ENCODE measurements at regions not wholly inside any gene's neighbourhood (a gene's known extent, or its start where the extent isn't known, plus 50 kb on each side); places are given as distances from the start of the nearest gene placed in this dataset.

DNA sequence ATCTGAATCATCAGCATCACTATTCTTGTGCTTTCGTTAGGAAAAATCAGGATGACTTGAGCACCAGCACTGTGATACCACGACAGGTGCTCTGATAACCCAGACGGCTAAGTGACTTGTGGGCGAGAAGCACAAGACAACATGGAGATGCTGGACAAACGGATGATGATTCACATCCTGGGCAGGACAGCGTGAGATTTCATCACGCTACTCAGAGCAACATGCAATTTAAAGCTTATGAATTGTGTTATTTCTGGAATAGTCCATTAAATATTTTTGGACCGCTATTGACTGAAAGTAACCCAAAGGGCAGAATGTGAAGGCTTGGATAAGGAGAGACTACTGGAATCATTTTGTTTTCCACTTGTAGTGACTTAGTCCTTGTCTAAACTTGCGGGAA, 114.8 kb upstream of the DAPK1 start:
- TF ChIP-seq, protein P1, sequence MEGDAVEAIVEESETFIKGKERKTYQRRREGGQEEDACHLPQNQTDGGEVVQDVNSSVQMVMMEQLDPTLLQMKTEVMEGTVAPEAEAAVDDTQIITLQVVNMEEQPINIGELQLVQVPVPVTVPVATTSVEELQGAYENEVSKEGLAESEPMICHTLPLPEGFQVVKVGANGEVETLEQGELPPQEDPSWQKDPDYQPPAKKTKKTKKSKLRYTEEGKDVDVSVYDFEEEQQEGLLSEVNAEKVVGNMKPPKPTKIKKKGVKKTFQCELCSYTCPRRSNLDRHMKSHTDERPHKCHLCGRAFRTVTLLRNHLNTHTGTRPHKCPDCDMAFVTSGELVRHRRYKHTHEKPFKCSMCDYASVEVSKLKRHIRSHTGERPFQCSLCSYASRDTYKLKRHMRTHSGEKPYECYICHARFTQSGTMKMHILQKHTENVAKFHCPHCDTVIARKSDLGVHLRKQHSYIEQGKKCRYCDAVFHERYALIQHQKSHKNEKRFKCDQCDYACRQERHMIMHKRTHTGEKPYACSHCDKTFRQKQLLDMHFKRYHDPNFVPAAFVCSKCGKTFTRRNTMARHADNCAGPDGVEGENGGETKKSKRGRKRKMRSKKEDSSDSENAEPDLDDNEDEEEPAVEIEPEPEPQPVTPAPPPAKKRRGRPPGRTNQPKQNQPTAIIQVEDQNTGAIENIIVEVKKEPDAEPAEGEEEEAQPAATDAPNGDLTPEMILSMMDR (conservative IDR thresholded peaks at IDR 0.05; ENCODE audit: low read depth in 2 of 2), result no peak
- TF ChIP-seq EZH2phosphoT487 (IDR thresholded peaks at IDR 0.05; ENCODE audit: unreplicated experiment) (no peak), ZNF331 (CRISPR knock-in tag; IDR thresholded peaks at IDR 0.05; ENCODE audit: low read depth) (no peak), POLR2AphosphoS5 (IDR thresholded peaks at IDR 0.05; ENCODE audit: low read depth) (no peak), JUNB (IDR thresholded peaks at IDR 0.05; ENCODE audit: unreplicated experiment) (no peak), EZH2 (IDR thresholded peaks at IDR 0.05; ENCODE audit: low read depth, unreplicated experiment) (no peak), NANOG (IDR thresholded peaks at IDR 0.05; ENCODE audit: borderline replicate concordance) (no peak), ZNF114 (CRISPR knock-in tag; IDR thresholded peaks at IDR 0.05) (no peak)
- TF ChIP-seq, protein P2, sequence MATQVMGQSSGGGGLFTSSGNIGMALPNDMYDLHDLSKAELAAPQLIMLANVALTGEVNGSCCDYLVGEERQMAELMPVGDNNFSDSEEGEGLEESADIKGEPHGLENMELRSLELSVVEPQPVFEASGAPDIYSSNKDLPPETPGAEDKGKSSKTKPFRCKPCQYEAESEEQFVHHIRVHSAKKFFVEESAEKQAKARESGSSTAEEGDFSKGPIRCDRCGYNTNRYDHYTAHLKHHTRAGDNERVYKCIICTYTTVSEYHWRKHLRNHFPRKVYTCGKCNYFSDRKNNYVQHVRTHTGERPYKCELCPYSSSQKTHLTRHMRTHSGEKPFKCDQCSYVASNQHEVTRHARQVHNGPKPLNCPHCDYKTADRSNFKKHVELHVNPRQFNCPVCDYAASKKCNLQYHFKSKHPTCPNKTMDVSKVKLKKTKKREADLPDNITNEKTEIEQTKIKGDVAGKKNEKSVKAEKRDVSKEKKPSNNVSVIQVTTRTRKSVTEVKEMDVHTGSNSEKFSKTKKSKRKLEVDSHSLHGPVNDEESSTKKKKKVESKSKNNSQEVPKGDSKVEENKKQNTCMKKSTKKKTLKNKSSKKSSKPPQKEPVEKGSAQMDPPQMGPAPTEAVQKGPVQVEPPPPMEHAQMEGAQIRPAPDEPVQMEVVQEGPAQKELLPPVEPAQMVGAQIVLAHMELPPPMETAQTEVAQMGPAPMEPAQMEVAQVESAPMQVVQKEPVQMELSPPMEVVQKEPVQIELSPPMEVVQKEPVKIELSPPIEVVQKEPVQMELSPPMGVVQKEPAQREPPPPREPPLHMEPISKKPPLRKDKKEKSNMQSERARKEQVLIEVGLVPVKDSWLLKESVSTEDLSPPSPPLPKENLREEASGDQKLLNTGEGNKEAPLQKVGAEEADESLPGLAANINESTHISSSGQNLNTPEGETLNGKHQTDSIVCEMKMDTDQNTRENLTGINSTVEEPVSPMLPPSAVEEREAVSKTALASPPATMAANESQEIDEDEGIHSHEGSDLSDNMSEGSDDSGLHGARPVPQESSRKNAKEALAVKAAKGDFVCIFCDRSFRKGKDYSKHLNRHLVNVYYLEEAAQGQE (IDR thresholded peaks at IDR 0.05; ENCODE audit: unreplicated experiment), result no peak
